ENCODE measurements at regions not wholly inside any gene's neighbourhood (a gene's known extent, or its start where the extent isn't known, plus 50 kb on each side); places are given as distances from the start of the nearest gene placed in this dataset.

DNA sequence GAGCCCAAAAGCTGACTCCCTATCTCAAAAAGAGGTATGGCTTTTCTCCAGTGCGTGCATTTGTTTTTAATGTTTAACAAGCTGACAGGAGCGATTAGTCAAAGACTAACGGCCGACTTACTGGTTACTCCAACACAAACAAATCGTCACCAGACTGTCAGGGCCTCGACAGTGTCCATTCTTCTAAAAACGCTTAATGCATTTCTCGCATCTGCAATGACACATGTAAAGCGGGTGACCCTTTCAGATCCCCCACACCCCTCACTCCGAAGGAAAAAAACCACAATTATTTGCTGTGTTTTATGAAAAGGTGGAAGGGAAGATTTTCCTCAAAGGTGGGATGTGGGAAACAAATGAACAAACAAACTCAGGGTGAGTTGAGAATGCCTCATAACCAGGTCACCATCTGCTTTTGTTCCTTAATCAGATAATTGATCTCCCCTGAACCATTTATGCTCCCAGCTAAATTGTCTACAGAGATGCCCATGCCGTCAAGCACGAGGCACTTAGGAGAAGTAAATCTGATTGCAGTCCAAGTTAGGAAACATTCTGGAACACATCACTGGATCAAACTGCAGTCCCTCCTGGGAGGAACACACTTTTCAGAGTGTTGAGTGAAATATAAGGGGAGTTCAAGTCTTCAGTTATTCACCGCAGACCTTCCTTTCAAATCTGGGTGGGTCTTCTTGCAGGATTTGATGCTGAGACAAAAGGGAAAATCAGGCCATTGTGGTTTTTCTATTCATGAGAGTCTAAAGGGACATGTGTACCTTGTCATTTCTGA is 340.8 kb downstream of the CMPK2 start:
- Histone ChIP-seq H4K20me1 (ENCODE audit: insufficient read depth) (no peaks in the 10 kb centered on the region), H3K4me3 (ENCODE audit: low read length) (peak overlapping the region; percentile 42), H3K27ac (ENCODE audit: low read length) (peak overlapping the region; percentile 81), H3K9me3 (ENCODE audit: low read length) (no peaks in the 10 kb centered on the region), H3K9me2 (ENCODE audit: insufficient read depth, low read length) (no peaks in the 10 kb centered on the region), H2AFZ (ENCODE audit: low read depth, low read length) (no peak overlapping the region), H3K9ac (ENCODE audit: low read length) (peak overlapping the region; percentile 55), H3K27me3 (ENCODE audit: insufficient read depth, low read depth, low read length) (no peaks in the 10 kb centered on the region), H3K36me3 (ENCODE audit: insufficient read depth, low read length) (no peaks in the 10 kb centered on the region), H3F3A (ENCODE audit: insufficient read depth, low read length, poor library complexity, severe bottlenecking) (peaks cover 4% of the 10 kb centered on the region), H3K79me2 (replicated peaks; ENCODE audit: insufficient read depth, low read length) (peaks cover 22% of the 10 kb centered on the region), H3K4me2 (ENCODE audit: low read length) (peak overlapping the region; percentile 20)
- TF ChIP-seq TAF1 (IDR thresholded peaks at IDR 0.05; ENCODE audit: low read depth) (peak; percentile 29), MXI1 (conservative IDR thresholded peaks at IDR 0.05; ENCODE audit: poor library complexity, severe bottlenecking) (peak; percentile 8), POLR2AphosphoS5 (IDR thresholded peaks at IDR 0.05) (no peak), SMC3 (conservative IDR thresholded peaks at IDR 0.05; ENCODE audit: poor library complexity) (no peak), EP300 (conservative IDR thresholded peaks at IDR 0.05; ENCODE audit: poor library complexity, severe bottlenecking) (no peak), EZH2 (IDR thresholded peaks at IDR 0.05; ENCODE audit: borderline replicate concordance, insufficient read depth, low read length, poor library complexity, severe bottlenecking) (no peak), RAD21 (conservative IDR thresholded peaks at IDR 0.05) (no peak)
- TF ChIP-seq, protein P1, sequence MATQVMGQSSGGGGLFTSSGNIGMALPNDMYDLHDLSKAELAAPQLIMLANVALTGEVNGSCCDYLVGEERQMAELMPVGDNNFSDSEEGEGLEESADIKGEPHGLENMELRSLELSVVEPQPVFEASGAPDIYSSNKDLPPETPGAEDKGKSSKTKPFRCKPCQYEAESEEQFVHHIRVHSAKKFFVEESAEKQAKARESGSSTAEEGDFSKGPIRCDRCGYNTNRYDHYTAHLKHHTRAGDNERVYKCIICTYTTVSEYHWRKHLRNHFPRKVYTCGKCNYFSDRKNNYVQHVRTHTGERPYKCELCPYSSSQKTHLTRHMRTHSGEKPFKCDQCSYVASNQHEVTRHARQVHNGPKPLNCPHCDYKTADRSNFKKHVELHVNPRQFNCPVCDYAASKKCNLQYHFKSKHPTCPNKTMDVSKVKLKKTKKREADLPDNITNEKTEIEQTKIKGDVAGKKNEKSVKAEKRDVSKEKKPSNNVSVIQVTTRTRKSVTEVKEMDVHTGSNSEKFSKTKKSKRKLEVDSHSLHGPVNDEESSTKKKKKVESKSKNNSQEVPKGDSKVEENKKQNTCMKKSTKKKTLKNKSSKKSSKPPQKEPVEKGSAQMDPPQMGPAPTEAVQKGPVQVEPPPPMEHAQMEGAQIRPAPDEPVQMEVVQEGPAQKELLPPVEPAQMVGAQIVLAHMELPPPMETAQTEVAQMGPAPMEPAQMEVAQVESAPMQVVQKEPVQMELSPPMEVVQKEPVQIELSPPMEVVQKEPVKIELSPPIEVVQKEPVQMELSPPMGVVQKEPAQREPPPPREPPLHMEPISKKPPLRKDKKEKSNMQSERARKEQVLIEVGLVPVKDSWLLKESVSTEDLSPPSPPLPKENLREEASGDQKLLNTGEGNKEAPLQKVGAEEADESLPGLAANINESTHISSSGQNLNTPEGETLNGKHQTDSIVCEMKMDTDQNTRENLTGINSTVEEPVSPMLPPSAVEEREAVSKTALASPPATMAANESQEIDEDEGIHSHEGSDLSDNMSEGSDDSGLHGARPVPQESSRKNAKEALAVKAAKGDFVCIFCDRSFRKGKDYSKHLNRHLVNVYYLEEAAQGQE (IDR thresholded peaks at IDR 0.05; ENCODE audit: borderline replicate concordance) = peak; percentile 32

DNA sequence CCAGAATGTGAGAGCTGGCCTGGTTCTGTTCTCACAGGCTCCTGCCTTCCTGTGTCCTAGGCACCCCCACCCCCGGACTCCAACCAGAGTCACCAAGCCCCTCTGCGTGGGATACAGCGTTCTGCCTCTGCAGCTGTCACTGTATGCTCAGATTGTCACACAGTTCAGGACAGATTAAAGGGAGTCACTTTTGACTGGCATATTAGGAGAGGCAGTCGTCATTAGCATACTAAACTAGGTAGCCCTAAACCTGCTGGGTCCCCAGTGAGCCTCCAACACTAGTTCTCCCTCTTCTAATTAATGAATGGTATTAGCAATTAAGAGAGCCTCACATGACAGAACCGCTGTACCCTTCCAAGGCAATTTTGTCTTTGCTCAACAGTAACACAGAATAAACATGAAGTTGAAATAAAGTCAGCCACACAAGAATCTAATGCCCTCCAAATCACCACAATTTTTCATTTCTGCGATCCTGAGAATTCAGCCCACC is 340.2 kb downstream of the CMPK2 start:
- peak overlapping the region; percentile 20 for H3K4me2 ChIP-seq (ENCODE audit: low read length)
- no peaks in the 10 kb centered on the region for H3K36me3 ChIP-seq (ENCODE audit: insufficient read depth, low read length)
- H4K20me1 ChIP-seq (ENCODE audit: insufficient read depth) = no peaks in the 10 kb centered on the region
- H3K79me2 ChIP-seq (replicated peaks; ENCODE audit: insufficient read depth, low read length) = peaks cover 22% of the 10 kb centered on the region
- peak overlapping the region; percentile 81 for H3K27ac ChIP-seq (ENCODE audit: low read length)
- H3F3A ChIP-seq (ENCODE audit: insufficient read depth, low read length, poor library complexity, severe bottlenecking) = peaks cover 4% of the 10 kb centered on the region
- peak overlapping the region; percentile 42 for H3K4me3 ChIP-seq (ENCODE audit: low read length)
- H3K9ac ChIP-seq (ENCODE audit: low read length) = peak overlapping the region; percentile 55
- no peaks in the 10 kb centered on the region for H3K9me3 ChIP-seq (ENCODE audit: low read length)
- no peaks in the 10 kb centered on the region for H3K9me2 ChIP-seq (ENCODE audit: insufficient read depth, low read length)
- TF ChIP-seq MXI1 (conservative IDR thresholded peaks at IDR 0.05; ENCODE audit: poor library complexity, severe bottlenecking) = peak; percentile 5
- no peak for TF ChIP-seq SMC3 (conservative IDR thresholded peaks at IDR 0.05; ENCODE audit: poor library complexity)
- H2AFZ ChIP-seq (ENCODE audit: low read depth, low read length) = no peak overlapping the region
- H3K27me3 ChIP-seq (ENCODE audit: insufficient read depth, low read depth, low read length) = no peaks in the 10 kb centered on the region

Measured in neural cell (in vitro differentiated cells).